HUES6 (cell line): ENCODE measurements at regions not wholly inside any gene's neighbourhood (a gene's known extent, or its start where the extent isn't known, plus 50 kb on each side); places are given as distances from the start of the nearest gene placed in this dataset.
"Not testable (repeated sequence)": the region's sequence is repeated elsewhere in the genome, so short reads cannot be mapped to it uniquely, and the experiment has no call there.

ENCODE experiments used
- H3K27ac ChIP-seq: 2 replicates; pipeline ENCODE4 v1.7.0; 2013; ENCODE audit warnings: low read depth, mild to moderate bottlenecking, low read length, inconsistent platforms
- H3K27me3 ChIP-seq: 2 replicates; pipeline ENCODE4 v1.6.1; 2013; ENCODE audit warnings: low read length; ENCODE audit not compliant: control insufficient read depth, insufficient read depth
- H3K36me3 ChIP-seq: 2 replicates; pipeline ENCODE4 v1.6.1; 2013; ENCODE audit warnings: low read length; ENCODE audit not compliant: control insufficient read depth, insufficient read depth
- H3K4me1 ChIP-seq: 2 replicates; pipeline ENCODE4 v1.6.1; 2013; ENCODE audit warnings: low read length; ENCODE audit not compliant: control insufficient read depth, insufficient read depth
- H3K4me3 ChIP-seq: 2 replicates; pipeline ENCODE4 v1.5.1; 2013; ENCODE audit warnings: low read depth, low read length
- H3K9ac ChIP-seq: one replicate; pipeline ENCODE4 v1.6.1; 2013; ENCODE audit warnings: mild to moderate bottlenecking, low read length
- H3K9me3 ChIP-seq: 2 replicates; pipeline ENCODE4 v1.6.1; 2013; ENCODE audit warnings: low read depth, low read length; ENCODE audit not compliant: control insufficient read depth, insufficient read depth

DNA sequence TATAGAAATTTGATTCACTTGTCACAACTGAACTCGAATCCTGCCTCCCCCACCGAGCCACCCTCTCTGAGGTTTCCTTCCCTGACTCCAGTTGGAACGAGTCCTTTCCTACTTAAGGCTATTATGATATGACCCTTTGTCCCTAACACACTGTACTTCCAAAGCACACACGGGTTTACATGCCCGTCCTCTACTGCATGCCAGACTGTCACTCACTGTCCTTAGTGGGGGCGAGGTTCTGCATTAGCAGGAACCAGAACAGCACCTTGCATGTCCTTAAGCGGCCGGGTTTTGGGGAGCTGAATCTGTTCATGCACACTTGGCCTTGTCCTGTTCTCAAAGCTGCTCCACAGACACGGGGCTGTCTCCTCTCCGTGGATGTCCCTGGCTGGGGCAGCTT lies 164.6 kb upstream of the KCNJ6 start:
- Histone ChIP-seq H3K27ac (no peak overlapping the region), H3K9ac (no peak overlapping the region), H3K4me3 (no peak overlapping the region), H3K27me3 (no peaks in the 10 kb centered on the region), H3K9me3 (no peaks in the 10 kb centered on the region), H3K4me1 (no peaks in the 10 kb centered on the region), H3K36me3 (no peaks in the 10 kb centered on the region)

DNA sequence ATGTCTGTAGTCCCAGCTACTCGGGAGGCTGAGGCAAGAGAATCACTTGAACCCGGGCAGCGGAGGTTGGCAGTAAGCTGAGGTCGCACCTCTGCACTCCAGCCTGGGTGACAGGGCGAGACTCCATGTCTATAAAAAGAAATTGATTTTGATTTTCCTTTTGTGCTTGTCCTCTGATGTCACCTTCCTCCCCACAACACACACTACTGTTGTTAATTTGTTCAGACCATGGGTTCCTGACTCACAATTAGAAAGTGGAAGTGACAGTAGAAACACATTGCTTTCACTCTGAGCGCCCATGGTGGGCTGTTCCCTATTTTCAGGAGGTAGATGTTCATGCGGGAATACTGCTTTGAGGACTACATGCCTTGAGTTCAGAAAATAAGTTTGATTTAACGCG lies 165.5 kb upstream of the KCNJ6 start:
- H3K27me3 ChIP-seq, result no peaks in the 10 kb centered on the region
- no peak overlapping the region for H3K27ac ChIP-seq
- H3K36me3 ChIP-seq, result no peaks in the 10 kb centered on the region
- H3K9me3 ChIP-seq, result no peaks in the 10 kb centered on the region
- no peak overlapping the region for H3K9ac ChIP-seq
- H3K4me3 ChIP-seq, result no peak overlapping the region
- no peaks in the 10 kb centered on the region for H3K4me1 ChIP-seq

DNA sequence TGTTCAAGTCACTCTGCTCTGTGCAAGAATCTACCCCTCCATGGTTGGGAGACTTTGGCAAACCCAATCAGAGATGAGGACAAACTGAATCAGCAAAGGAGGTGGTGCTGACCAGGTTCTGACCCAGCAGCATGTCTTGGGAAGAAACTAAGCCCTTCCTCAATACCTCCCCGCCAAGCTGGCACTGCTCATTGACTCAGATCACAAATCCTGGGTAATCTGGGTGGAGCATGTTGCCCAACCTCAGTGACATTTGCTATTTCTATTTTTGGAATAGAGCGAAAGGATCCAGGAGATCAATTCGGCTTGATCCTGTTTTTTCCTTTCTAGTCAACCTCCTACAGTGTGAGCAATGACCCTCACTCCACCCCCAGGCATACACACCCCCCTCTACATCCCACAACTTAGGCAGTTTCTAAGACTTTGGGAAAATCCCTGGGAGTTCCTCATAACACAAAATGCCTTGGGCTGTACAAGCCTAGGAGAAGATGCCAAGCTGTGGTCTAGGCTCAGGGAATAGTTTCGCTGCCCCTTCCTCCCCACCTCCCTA lies 166.8 kb upstream of the KCNJ6 start:
- Histone ChIP-seq H3K27me3 (no peaks in the 10 kb centered on the region), H3K9me3 (no peaks in the 10 kb centered on the region), H3K4me1 (no peaks in the 10 kb centered on the region), H3K4me3 (no peak overlapping the region), H3K27ac (no peak overlapping the region), H3K36me3 (no peaks in the 10 kb centered on the region), H3K9ac (no peak overlapping the region)

DNA sequence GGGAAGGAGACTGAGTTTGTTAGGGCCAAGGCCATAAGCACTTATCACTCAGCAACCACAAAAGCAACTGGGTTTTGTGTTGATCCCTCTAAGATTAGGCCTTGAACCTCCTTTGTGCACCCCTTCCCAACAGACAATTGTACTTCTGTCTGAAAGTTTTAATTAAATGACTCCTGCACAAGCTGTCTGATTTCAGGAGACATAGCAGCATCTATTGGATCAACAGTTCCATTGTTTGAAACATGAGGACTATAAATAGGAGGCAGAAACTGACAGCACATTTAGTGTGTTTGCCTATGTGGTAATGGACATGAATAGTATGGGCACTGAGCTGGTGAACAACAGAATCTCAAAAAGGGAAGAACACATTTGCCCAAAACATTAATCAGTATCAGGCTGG lies 167.3 kb upstream of the KCNJ6 start:
- Histone ChIP-seq H3K27me3 (no peaks in the 10 kb centered on the region), H3K4me1 (no peaks in the 10 kb centered on the region), H3K36me3 (no peaks in the 10 kb centered on the region), H3K9me3 (no peaks in the 10 kb centered on the region), H3K9ac (no peak overlapping the region), H3K27ac (no peak overlapping the region), H3K4me3 (no peak overlapping the region)

DNA sequence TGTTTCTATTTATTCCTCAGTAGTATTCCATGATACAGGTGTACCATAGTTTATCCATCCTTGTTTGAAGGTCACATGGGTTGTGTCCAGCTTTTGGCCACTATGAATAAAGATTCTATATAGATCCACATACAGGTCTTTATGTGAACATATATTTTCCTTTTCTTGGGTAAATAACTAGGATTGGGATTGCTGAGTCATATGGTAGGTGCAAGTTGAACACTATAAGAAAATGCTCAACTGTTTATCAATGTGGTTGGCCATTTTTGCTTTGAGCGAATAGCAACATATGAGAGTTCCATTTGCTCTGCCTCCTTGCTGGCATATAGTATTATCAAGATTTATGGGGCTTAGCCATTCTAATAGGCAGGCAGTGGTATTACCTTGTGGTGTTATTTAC lies 170.2 kb upstream of the KCNJ15 start:
- Histone ChIP-seq H3K4me3 (no peak overlapping the region), H3K4me1 (no peaks in the 10 kb centered on the region), H3K27me3 (no peaks in the 10 kb centered on the region), H3K27ac (no peak overlapping the region), H3K36me3 (no peaks in the 10 kb centered on the region), H3K9me3 (no peaks in the 10 kb centered on the region), H3K9ac (no peak overlapping the region)

DNA sequence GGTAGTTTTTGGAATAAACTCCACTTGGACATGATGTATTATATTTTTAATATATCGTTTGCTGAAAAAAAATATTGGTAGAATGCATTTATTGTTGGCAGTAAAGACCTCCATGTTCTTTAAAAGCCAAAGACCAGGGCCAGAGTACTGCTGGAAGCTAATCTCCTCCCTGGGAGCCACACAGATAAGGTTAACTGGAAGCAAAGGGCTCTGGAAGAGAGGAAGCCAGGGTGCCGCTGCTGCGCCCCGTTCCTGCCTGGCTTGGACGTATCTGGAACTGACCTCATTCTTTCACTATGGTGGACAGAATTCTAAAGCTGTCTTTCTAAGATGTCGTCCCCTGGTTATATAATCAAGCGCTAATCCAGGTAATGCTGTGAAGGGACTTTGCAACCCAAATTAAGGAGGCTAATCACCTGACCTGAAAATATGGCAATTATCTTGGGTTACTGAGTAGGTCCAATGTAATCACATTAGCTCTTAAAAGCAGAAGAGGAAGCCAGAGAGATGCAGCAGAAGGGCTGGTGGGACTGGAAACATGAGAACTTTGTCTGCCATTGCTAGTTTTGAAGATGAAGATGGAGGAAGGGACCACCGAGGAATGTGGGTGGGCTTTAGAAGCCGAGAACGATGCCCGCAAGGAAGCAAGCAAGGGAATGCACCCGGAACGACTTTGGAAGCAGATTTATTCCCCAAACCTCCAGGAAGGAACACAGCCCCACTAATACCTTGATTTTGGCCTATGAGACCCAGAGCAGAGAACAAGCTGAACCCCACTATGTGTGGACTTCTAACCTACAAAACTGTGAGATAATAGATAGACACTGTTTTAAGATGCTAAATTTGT lies 167.7 kb upstream of the KCNJ15 start:
- H3K4me1 ChIP-seq, result no peaks in the 10 kb centered on the region
- no peaks in the 10 kb centered on the region for H3K36me3 ChIP-seq
- no peaks in the 10 kb centered on the region for H3K27me3 ChIP-seq
- no peak overlapping the region for H3K27ac ChIP-seq
- no peak overlapping the region for H3K9ac ChIP-seq
- H3K4me3 ChIP-seq, result no peak overlapping the region
- H3K9me3 ChIP-seq, result no peaks in the 10 kb centered on the region

DNA sequence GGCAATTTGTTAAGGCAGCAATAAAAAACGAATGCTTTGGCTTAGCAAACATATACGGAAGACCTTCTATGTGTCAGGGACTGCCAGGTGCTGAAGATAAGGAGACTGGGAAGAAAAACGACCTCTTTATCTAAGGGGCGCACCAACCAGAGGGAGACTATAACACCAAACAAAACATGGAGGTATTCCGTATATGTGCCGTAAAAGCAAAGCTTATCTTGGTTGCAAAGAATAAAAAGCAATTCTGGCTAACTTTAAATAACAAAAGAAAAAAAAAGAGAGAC lies 167.1 kb upstream of the KCNJ15 start:
- Histone ChIP-seq H3K9ac (no peak overlapping the region), H3K4me1 (no peaks in the 10 kb centered on the region), H3K9me3 (no peaks in the 10 kb centered on the region), H3K36me3 (no peaks in the 10 kb centered on the region), H3K27ac (no peak overlapping the region), H3K27me3 (no peaks in the 10 kb centered on the region), H3K4me3 (no peak overlapping the region)

DNA sequence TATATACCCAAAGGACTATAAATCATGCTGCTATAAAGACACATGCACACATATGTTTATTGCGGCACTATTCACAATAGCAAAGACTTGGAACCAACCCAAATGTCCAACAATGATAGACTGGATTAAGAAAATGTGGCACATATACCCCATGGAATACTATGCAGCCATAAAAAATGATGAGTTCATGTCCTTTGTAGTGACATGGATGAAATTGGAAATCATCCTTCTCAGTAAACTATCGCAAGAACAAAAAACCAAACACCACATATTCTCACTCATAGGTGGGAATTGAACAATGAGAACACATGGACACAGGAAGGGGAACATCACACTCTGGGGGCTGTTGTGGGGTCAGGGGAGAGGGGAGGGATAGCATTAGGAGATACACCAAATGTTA lies 165.7 kb upstream of the KCNJ15 start:
- not testable (repeated sequence) for H3K4me3 ChIP-seq, H3K27ac ChIP-seq, H3K9me3 ChIP-seq, H3K9ac ChIP-seq, H3K4me1 ChIP-seq, H3K36me3 ChIP-seq, H3K27me3 ChIP-seq

DNA sequence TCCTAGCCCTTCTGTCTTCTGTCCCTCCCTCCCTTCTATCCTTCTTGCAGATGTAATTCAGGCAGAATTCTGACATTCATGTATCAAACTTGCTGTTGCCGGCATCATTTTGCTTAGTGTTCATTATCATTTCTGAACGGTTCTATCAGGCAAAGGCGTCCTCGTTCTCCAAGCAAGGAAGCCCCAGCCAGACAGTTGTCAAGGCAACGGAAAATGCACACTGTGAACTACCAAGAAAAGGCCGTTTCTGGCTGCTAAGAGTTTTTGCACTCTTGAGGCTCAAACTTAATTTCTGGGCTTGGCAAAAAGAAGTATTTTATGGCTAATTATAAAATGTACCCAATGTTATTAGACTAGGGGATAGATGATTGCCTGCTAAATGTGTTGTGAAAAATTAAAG lies 164.7 kb upstream of the KCNJ15 start:
- H3K36me3 ChIP-seq, result no peaks in the 10 kb centered on the region
- H3K9ac ChIP-seq, result no peak overlapping the region
- no peak overlapping the region for H3K4me3 ChIP-seq
- no peaks in the 10 kb centered on the region for H3K9me3 ChIP-seq
- no peaks in the 10 kb centered on the region for H3K27me3 ChIP-seq
- H3K27ac ChIP-seq, result no peak overlapping the region
- no peaks in the 10 kb centered on the region for H3K4me1 ChIP-seq

DNA sequence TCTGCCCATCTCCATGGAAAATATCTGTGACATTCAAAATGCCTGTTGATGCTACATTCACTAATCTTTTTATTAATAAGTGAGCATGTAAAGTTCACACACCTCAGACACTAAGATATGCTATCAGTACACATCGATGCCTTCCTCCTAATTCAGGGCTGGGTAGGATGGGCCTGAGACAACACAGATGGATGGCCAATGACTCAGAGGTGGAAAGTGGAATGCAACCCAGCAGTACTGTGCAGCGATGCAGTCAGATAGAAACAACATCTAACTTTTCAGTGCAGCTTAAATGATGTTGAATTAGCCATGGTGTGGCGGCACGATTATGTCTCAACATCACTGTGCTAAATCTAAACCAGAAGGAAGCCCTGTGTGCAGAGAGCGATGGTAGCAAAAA lies 161.6 kb upstream of the KCNJ15 start:
- no peak overlapping the region for H3K27ac ChIP-seq
- H3K4me3 ChIP-seq, result no peak overlapping the region
- H3K27me3 ChIP-seq, result no peaks in the 10 kb centered on the region
- no peaks in the 10 kb centered on the region for H3K4me1 ChIP-seq
- no peak overlapping the region for H3K9ac ChIP-seq
- 0 out of 2 replicates have a peak, but pooled peaks cover 6% of the 10 kb centered on the region for H3K9me3 ChIP-seq
- H3K36me3 ChIP-seq, result no peaks in the 10 kb centered on the region

DNA sequence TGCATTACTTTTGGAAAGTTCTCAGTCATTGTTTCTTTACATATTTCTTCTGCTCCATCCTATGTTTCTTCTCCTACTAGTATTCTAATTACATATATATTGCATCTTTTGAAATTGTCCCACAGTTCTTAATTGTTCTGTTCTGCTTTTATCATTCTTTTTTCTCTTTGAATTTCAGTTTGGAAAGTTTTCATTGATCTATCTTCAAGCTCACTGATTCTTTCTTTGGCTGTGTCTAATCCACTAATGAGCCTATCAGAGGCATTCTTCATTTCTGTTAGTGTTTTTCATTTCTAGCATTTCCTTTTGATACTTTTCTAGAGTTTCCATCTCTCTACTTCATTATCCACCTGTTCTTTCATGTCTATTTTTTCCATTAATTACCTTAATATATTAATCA lies 159.0 kb upstream of the KCNJ15 start:
- Histone ChIP-seq H3K36me3 (no peaks in the 10 kb centered on the region), H3K4me3 (no peak overlapping the region), H3K9me3 (0 out of 2 replicates have a peak, but pooled peaks cover 6% of the 10 kb centered on the region)

More for the DNA sequence above, 159.0 kb upstream of the KCNJ15 start:
- H3K4me1 ChIP-seq, result no peaks in the 10 kb centered on the region
- H3K27ac ChIP-seq, result no peak overlapping the region
- H3K9ac ChIP-seq, result no peak overlapping the region
- no peaks in the 10 kb centered on the region; the same call in 1 of the 2 replicates for H3K27me3 ChIP-seq
